ENCODE measurements at regions not wholly inside any gene's neighbourhood (a gene's known extent, or its start where the extent isn't known, plus 50 kb on each side); places are given as distances from the start of the nearest gene placed in this dataset.
"Not testable (repeated sequence)": the region's sequence is repeated elsewhere in the genome, so short reads cannot be mapped to it uniquely, and the experiment has no call there.

DNA sequence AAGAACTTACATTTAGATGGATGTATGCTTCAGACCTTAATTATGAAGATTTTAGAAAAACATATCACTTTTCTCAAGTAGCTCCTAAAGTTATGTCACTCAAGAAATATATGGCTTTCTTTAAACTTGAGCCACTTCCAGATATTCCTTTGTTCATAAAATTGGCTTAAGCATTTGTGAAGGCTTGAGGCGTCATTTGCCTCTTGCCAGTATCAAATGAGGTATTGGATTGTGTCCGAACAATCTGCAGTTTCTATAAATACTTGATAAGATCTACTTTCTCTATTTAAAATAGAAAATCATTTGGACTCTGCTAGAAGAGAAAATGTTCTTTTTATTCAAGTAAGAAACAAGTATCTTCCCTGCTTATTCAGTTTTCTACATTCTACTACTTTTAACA, 102.6 kb downstream of the RSL24D1 start:
- Histone ChIP-seq H3K27ac (no peak overlapping the region), H3K4me1 (no peaks in the 10 kb centered on the region), H3K27me3 (no peaks in the 10 kb centered on the region), H3K36me3 (no peaks in the 10 kb centered on the region), H3K4me3 (no peak overlapping the region), H3K9me3 (no peaks in the 10 kb centered on the region)
- TF ChIP-seq POLR2A (IDR thresholded peaks at IDR 0.05) (no peak), EP300 (IDR thresholded peaks at IDR 0.05) (no peak), POLR2AphosphoS5 (IDR thresholded peaks at IDR 0.05) (no peak)
- TF ChIP-seq, protein P1, sequence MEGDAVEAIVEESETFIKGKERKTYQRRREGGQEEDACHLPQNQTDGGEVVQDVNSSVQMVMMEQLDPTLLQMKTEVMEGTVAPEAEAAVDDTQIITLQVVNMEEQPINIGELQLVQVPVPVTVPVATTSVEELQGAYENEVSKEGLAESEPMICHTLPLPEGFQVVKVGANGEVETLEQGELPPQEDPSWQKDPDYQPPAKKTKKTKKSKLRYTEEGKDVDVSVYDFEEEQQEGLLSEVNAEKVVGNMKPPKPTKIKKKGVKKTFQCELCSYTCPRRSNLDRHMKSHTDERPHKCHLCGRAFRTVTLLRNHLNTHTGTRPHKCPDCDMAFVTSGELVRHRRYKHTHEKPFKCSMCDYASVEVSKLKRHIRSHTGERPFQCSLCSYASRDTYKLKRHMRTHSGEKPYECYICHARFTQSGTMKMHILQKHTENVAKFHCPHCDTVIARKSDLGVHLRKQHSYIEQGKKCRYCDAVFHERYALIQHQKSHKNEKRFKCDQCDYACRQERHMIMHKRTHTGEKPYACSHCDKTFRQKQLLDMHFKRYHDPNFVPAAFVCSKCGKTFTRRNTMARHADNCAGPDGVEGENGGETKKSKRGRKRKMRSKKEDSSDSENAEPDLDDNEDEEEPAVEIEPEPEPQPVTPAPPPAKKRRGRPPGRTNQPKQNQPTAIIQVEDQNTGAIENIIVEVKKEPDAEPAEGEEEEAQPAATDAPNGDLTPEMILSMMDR (IDR thresholded peaks at IDR 0.05): no peak
- 27 to 33% methylated on average over 2 of the region's 2 CpGs for WGBS, 2 donors (ENCODE audit: low coverage in 1 of 2)
- ATAC-seq: no peak

DNA sequence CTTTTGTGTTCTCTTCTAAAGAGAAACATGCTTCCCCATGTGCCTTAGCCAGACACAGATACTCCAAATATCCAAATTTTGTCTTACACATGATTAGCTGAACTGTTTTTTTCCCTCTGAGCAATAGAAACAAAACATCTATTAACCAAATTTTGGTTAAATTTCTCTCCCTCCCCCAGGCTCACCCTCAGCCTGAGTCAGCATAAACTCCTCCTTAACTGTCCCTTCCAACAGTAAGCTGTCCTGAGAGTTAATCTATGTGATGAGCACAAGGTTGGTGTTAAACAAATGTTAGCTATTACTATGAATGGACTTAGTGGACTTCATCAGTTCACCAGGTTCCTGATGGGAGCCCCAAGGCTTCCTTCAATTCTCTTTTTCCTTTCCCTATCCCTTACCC, 108.5 kb downstream of the RSL24D1 start:
- Histone ChIP-seq H3K4me3 (no peak overlapping the region), H3K36me3 (no peaks in the 10 kb centered on the region), H3K27ac (no peak overlapping the region), H3K4me1 (no peaks in the 10 kb centered on the region), H3K9me3 (no peaks in the 10 kb centered on the region), H3K27me3 (no peaks in the 10 kb centered on the region)
- TF ChIP-seq POLR2AphosphoS5 (IDR thresholded peaks at IDR 0.05): no peak
- ATAC-seq: no peak

DNA sequence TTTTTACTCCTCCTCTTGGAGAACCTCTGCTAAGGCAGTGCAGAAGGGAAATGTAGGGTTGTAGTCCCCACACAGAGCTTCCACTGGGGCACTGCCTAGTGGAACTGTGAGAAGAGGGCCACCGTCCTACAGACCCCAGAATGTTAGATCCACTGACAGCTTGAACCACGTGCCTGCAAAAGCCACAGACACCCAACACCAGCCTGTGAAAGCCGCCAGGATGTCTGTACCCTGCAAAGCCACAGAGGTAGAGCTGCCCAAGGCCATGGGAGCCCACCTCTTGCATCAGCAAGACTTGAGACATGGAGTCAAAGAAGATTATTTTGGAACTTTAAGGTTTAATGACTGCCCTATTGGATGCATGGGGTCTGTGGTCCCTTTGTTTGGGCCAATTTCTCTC, 112.1 kb downstream of the RSL24D1 start:
- Histone ChIP-seq H3K9me3 (no peaks in the 10 kb centered on the region), H3K27me3 (no peaks in the 10 kb centered on the region), H3K36me3 (no peaks in the 10 kb centered on the region), H3K27ac (no peak overlapping the region), H3K4me1 (no peaks in the 10 kb centered on the region), H3K4me3 (no peak overlapping the region)
- TF ChIP-seq POLR2A (IDR thresholded peaks at IDR 0.05) (no peak), EP300 (IDR thresholded peaks at IDR 0.05) (no peak)
- TF ChIP-seq, protein P1 (IDR thresholded peaks at IDR 0.05): no peak
- 86 to 100% methylated on average over 1 to 2 of the region's 3 CpGs for WGBS, 2 donors (ENCODE audit: low coverage in 1 of 2)
- ATAC-seq: no peak

DNA sequence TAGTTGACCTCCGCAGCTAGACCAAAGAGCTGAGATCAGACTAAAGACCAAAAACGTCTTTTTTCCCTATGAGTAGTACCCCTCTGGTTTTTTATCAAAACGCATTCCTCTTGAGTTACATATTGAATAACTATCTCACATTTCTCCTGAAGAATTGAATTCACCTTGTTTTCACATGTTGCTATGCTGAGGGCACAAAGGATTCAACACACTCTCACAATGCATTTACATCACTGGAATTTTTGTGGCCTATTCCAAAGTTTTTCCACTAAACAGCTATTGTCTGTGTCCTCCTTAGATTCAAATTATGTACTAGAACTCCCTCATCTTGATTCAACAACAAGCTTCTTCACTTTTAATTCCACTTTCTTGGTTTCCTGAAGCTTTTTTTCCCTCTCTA, 112.5 kb downstream of the RSL24D1 start:
- no peak overlapping the region for H3K4me3 ChIP-seq
- no peak overlapping the region for H3K27ac ChIP-seq
- 68 to 89% methylated on average over 3 of the region's 3 CpGs for WGBS, 2 donors (ENCODE audit: low coverage in 1 of 2)
- no peaks in the 10 kb centered on the region for H3K9me3 ChIP-seq
- TF ChIP-seq EP300 (IDR thresholded peaks at IDR 0.05): no peak
- no peak for TF ChIP-seq POLR2A (IDR thresholded peaks at IDR 0.05)
- TF ChIP-seq, protein P1 (IDR thresholded peaks at IDR 0.05): no peak
- TF ChIP-seq POLR2AphosphoS5 (IDR thresholded peaks at IDR 0.05): no peak
- H3K4me1 ChIP-seq: no peaks in the 10 kb centered on the region
- no peaks in the 10 kb centered on the region for H3K36me3 ChIP-seq
- ATAC-seq: no peak
- no peaks in the 10 kb centered on the region for H3K27me3 ChIP-seq

DNA sequence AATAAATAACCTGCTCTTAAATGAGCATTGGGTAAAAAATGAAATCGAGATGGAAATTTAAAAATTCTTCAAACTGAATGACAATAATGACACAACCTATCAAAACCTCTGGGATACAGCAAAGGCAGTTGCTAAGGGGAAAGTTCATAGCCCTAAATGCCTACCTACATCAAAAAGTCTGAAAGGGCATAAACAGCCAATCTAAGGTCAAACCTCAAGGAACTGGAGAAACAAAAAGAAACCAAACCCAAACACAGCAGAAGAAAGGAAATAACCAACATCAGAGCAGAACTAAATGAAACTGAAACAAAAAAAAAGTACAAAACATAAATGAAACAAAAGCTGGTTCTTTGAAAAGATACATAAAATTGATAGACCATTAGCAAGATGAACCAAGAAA, 119.7 kb downstream of the RSL24D1 start:
- not testable (repeated sequence) for H3K4me1 ChIP-seq, H3K4me3 ChIP-seq, H3K36me3 ChIP-seq, ATAC-seq, H3K27ac ChIP-seq, H3K27me3 ChIP-seq
- peaks cover 0 to 15% (median 0%) of the 10 kb centered on the region in 3 donors for H3K9me3 ChIP-seq
- WGBS, 2 donors (ENCODE audit: low coverage in 1 of 2): 71 to 91% methylated on average over 1 of the region's 1 CpG

DNA sequence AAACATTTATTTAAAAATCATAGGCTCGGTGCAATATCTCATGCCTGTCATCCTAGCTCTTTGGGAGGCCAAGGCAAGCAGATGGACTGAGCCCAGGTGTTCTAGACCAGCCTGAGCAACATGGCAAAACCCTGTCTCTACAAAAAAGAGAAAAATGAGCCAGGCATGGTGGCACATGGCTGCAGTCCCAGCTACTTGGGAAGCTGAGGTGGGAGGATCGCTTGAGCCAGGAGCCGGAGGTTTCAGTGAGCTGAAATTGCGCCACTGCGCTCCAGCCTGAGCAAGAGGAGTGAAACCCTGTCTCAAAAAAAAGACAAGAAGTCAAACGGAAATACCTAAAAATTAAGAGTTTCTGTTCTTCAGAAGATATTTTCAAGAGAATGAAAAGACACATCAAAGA, 122.3 kb downstream of the RSL24D1 start:
- Histone ChIP-seq H3K9me3 (peaks cover 0 to 15% (median 0%) of the 10 kb centered on the region in 3 donors), H3K27ac (no peak overlapping the region), H3K36me3 (no peaks in the 10 kb centered on the region), H3K4me3 (no peak overlapping the region), H3K4me1 (no peaks in the 10 kb centered on the region), H3K27me3 (no peaks in the 10 kb centered on the region)
- no peak for TF ChIP-seq EP300 (IDR thresholded peaks at IDR 0.05)
- WGBS, 2 donors (ENCODE audit: low coverage in 1 of 2): 53 to 82% methylated on average over 2 to 6 of the region's 6 CpGs
- ATAC-seq: no peak

DNA sequence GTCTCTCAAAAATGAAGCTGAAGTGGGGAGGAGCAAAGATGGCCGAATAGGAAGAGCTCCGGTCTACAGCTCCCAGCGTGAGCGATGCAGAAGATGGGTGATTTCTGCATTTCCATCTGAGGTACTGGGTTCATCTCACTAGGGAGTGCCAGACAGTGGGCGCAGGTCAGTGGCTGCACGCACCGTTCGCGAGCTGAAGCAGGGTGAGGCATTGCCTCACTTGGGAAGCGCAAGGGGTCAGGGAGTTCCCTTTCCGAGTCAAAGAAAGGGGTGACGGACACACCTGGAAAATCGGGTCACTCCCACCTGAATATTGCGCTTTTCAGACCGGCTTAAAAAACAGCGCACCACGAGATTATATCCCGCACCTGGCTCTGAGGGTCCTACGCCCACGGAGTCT, 132.8 kb downstream of the RSL24D1 start:
- H3K4me1 ChIP-seq, H3K4me3 ChIP-seq: not testable (repeated sequence)
- 92 to 100% methylated on average over 4 to 19 of the region's 20 CpGs for WGBS, 2 donors (ENCODE audit: low coverage in 1 of 2)

More for the DNA sequence above, 132.8 kb downstream of the RSL24D1 start:
- not testable (repeated sequence) for ATAC-seq, H3K36me3 ChIP-seq, H3K27me3 ChIP-seq, H3K27ac ChIP-seq
- peaks cover 0 to 21% (median 0%) of the 10 kb centered on the region in 3 donors for H3K9me3 ChIP-seq

Measured in gastroesophageal sphincter (tissue), 4 donors.